Loucy (cell line): ENCODE measurements at regions not wholly inside any gene's neighbourhood (a gene's known extent, or its start where the extent isn't known, plus 50 kb on each side); places are given as distances from the start of the nearest gene placed in this dataset.

Experiments used
- EZH2phosphoT487 ChIP-seq: fragments of 200-600 bp; IDR thresholded peaks from 2 replicates; pipeline ENCODE4 v1.6.1; 2018; ENCODE audit warnings: antibody characterized with exemption, mild to moderate bottlenecking, moderate library complexity, borderline replicate concordance
- TF ChIP-seq, protein P1 (sequence below): fragments of 200-600 bp; sonication (generic); conservative IDR thresholded peaks from 2 replicates; pipeline ENCODE4 v1.5.1; 2014; ENCODE audit warnings: mild to moderate bottlenecking, antibody characterized with exemption, low read length

DNA sequence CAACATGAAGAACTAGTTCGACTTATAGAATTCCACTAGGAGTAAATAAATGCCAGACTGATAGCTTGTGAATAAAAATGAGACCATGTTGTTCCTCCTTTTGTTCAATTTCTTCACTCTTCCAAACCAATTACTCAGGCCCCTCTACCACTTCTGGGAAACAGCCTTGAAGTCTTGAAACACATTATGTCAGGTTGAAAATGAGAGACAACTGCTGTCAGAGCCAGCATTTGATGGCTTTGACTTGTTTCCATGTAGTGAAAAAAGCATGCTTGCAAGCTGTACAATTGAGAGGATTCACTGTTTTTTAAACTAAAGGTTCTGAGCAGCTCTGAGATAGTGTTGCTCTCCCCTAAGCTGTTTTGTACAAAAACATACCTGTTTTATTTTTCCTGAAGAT lies 337.1 kb upstream of the SGCD start:
- TF ChIP-seq, protein P1, sequence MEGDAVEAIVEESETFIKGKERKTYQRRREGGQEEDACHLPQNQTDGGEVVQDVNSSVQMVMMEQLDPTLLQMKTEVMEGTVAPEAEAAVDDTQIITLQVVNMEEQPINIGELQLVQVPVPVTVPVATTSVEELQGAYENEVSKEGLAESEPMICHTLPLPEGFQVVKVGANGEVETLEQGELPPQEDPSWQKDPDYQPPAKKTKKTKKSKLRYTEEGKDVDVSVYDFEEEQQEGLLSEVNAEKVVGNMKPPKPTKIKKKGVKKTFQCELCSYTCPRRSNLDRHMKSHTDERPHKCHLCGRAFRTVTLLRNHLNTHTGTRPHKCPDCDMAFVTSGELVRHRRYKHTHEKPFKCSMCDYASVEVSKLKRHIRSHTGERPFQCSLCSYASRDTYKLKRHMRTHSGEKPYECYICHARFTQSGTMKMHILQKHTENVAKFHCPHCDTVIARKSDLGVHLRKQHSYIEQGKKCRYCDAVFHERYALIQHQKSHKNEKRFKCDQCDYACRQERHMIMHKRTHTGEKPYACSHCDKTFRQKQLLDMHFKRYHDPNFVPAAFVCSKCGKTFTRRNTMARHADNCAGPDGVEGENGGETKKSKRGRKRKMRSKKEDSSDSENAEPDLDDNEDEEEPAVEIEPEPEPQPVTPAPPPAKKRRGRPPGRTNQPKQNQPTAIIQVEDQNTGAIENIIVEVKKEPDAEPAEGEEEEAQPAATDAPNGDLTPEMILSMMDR: no peak
- TF ChIP-seq EZH2phosphoT487: no peak
